ENCODE measurements at regions not wholly inside any gene's neighbourhood (a gene's known extent, or its start where the extent isn't known, plus 50 kb on each side); places are given as distances from the start of the nearest gene placed in this dataset.

DNA sequence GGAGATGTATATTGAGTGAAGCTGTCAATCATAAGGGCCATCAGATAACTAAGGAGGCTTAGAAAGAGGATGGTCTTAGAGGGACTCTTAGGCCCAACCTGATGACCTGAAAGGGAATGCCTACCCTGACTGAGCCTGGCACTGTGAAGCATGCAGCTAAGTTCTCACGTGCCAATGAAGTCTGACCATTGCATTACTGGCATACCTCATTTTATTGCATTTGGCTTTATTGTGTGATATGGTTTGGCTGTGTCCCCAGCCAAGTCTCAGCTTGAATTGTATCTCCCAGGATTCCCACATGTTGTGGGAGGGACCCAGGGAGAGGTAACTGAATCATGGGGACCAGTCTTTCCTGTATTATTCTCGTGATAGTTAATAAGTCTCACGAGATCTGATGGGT lies 421.6 kb upstream of the SGCD start:
- TF ChIP-seq EZH2 (IDR thresholded peaks at IDR 0.05; ENCODE audit: insufficient read depth, low read length): no peak
- TF ChIP-seq, protein P1, sequence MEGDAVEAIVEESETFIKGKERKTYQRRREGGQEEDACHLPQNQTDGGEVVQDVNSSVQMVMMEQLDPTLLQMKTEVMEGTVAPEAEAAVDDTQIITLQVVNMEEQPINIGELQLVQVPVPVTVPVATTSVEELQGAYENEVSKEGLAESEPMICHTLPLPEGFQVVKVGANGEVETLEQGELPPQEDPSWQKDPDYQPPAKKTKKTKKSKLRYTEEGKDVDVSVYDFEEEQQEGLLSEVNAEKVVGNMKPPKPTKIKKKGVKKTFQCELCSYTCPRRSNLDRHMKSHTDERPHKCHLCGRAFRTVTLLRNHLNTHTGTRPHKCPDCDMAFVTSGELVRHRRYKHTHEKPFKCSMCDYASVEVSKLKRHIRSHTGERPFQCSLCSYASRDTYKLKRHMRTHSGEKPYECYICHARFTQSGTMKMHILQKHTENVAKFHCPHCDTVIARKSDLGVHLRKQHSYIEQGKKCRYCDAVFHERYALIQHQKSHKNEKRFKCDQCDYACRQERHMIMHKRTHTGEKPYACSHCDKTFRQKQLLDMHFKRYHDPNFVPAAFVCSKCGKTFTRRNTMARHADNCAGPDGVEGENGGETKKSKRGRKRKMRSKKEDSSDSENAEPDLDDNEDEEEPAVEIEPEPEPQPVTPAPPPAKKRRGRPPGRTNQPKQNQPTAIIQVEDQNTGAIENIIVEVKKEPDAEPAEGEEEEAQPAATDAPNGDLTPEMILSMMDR (IDR thresholded peaks at IDR 0.05; ENCODE audit: insufficient read depth, low read depth, low read length): no peak

Measured in astrocyte (in vitro differentiated cells and primary cell).